ENCODE measurements at regions not wholly inside any gene's neighbourhood (a gene's known extent, or its start where the extent isn't known, plus 50 kb on each side); places are given as distances from the start of the nearest gene placed in this dataset.
A peak's percentile ranks its signal among the peaks of the same experiment; 100 is the strongest.

- DNase-seq = no peak
These were observed 200.8 kb downstream of the MAT2B start for GRCh38 chr5:163706053-163706771.

DNA sequence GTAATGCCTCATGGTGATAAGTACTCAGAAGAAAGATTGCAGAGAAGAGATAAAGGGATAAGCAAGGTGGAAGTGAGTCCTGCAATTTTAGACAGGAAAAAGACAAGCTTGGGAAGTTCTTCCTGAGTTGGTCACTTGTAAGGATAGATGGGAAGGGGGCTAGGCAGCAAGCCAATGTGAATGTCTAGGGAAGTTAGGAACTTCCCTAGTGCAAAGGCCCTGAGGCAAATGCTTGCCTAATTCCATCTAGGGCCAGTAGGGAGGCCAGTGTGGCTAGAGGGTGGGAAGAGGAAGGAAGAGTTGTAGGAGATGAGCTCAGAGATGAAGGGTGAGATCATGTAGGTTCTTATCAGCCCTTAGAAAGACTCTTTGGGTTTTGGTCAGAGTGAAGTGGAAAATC lies 206.6 kb downstream of the MAT2B start:
- DNase-seq = no peak

DNA sequence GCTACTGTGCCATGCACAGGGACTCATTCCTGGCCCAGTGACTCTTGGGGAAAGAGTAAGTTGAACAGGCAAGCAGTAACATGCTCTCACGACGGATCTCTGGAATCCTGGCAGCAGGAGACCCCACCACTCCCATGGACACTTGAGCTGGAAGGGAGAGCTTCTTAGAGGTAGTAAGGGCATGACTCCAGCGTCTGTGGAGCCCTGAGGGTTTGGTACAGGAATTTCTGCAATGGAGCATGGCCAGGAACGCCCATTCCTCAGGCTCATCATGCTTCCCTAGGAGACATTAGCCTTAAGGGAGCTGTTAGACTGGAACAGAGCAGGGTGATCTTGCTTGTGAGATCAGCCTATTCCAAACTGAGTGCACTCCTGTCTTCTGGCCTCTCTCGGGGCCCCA lies 212.9 kb downstream of the MAT2B start:
- no peak for DNase-seq

DNA sequence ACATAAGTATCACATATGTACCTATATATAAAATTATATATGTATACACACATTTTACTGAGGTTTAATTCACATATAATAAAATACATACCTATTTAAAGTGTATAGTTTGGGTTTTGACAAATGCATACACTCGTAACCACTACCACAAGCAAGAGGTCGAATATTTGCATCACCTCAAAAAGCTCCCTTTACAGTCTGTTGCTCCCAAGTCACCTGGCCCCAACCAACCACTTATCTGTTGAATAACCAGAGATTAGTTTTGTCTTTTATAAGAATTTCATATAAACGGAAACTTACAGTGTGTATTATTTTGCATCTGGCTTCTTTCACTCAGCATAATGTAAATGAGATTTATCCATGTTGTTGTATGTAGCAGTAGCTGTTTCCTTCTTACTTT lies 218.9 kb downstream of the MAT2B start:
- DNase-seq = no peak

- DNase-seq = no peak
These were observed 221.6 kb downstream of the MAT2B start for GRCh38 chr5:163727028-163727427.

- DNase-seq = peak; percentile 54
These were observed 224.9 kb downstream of the MAT2B start for GRCh38 chr5:163730206-163730756.

DNA sequence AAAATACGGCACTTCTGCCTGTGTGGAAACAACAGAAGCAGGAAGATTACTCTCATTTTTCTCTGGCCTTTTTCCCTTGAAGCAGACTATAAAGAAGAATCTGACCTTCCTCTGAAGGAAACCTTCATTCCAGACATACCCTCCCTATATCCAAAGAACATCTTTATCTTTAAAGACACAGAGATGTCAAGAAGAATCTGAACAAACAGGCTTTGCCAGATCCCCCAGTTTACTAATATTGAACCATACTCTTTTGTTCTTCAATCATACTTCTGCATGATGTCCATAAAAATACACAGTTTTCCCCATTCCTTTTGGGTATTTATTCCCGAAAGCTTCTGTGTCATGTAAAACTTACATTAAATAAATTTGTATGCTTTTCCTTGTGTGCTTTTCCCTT lies 225.8 kb downstream of the MAT2B start:
- no peak for DNase-seq

- no peak for DNase-seq
These were observed 229.7 kb downstream of the MAT2B start for GRCh38 chr5:163735069-163735468.

GRCh38 chr5:163747586-163747985 lies 242.2 kb downstream of the MAT2B start:
- no peak for DNase-seq

DNA sequence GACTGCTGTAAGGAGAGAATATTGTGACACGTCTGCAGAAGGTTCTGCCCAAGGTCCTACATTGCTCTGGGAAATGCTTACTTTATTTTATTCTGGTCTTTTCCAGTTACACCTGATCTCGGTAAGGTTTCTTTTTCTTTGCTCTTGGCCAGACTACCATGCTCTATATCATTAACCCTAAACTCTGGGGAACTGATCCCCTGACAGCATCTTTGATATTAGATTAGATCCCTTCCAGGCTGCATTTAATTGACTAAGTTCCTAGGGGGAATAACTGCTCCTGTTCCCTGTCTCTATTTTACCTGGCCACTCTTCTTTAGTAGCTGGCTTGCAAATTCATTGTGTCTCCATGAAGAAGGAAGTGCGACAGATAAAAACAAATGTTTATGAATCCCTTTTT lies 243.5 kb downstream of the MAT2B start:
- no peak for DNase-seq

GRCh38 chr5:163750415-163750814 lies 245.0 kb downstream of the MAT2B start:
- DNase-seq = peak; percentile 12

DNA sequence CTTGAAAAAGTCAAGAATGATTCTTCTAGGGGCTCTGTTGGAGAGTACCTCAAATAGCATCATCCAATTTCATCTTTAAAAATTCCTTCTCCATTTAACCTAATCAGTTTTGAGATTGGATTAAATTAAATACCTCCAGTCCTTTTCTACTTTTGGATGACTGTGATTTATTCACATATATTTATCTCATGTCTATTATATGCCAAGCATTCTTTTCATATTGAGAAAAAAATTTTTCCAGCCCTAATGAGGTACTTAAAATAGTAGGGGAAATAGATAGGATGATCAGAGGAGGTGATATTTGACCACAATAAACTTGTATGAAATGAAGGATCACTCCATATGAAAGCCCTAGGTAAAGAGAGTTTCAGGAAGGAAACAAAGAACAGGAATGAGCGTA lies 250.1 kb downstream of the MAT2B start:
- no peak for DNase-seq

GRCh38 chr5:163756170-163756569 lies 250.8 kb downstream of the MAT2B start:
- DNase-seq = no peak

GRCh38 chr5:163757344-163757743 lies 251.9 kb downstream of the MAT2B start:
- no peak for DNase-seq

- no peak for DNase-seq
These were observed 252.9 kb downstream of the MAT2B start for GRCh38 chr5:163758283-163758711.

- DNase-seq = no peak
These were observed 253.7 kb downstream of the MAT2B start for GRCh38 chr5:163759000-163759704.

- peak; percentile 32 for DNase-seq
These were observed 255.1 kb downstream of the MAT2B start for GRCh38 chr5:163760498-163760897.

DNA sequence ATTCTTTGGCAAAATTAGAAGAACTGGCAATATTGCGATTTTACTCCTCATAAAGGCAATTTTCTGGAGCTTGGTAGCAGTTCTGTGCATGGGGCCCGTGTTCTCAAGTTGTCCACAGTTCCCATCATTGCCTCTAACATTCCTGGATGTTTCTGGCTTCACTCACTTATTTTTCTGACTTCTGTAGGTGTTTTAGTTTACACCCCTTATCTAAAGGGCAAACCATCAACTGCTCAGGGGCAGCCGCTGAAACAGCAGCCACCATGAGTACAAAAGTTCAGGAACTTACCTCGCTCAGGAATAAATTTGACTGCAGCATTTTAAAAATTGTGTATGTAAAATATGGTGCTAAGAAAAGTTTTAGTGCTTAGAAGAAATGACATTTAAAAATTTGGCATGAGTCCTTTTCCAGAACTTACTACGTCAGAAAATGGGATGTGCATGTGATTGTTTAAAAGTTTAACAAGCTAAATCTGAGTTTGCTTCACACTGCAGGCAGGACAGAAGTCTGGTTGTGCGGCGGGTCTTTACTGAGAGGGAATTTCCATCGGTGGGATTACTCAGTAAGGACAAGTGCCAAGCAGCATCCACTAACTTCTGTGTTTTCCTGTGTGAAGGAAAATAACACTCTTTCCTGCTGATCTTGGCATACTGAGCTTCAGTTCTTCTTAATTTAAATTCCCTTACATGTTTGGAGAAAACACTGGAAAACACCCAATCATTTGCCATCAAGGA lies 261.7 kb downstream of the MAT2B start:
- DNase-seq = no peak

DNA sequence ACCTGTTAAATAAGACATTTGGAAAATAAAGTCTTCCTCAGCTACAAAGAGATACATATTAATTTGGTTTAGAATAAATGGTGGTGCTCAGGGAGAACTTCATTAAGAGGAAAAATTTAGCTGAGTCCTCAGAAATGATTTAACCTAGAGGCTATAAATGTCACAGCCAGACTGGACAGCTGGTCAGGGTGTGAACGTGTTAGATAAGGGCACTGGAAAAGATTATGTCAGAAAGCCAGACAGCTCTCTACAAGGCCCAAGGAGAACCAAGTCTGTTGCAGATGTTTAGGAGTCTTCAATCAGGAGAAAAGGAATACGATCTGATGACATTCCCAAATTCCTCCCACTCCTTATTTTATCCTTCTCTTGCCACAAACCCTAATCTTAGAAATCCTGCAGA lies 265.2 kb downstream of the MAT2B start:
- no peak for DNase-seq

GRCh38 chr5:163772241-163772640 lies 266.8 kb downstream of the MAT2B start:
- DNase-seq = no peak

- no peak for DNase-seq
These were observed 267.2 kb downstream of the MAT2B start for GRCh38 chr5:163772644-163773043.

DNA sequence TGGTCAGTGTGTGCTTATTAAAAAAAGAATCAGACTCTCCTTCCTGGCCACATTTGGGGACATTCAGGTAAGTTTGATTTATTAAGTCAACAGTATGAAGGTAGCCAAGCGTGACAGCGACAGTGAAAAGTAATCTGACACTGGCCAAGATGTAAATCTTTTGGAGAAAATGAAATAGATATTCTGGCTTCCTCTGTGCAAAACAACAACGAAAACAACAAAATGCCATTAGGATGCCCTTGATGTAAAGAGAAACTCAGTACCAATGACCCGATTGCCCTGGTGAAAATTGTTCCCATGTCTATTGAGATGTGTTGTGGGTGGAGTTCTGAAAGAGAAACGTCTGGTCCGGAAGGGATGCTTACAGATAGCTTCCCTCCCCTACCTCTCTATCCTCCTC lies 267.8 kb downstream of the MAT2B start:
- DNase-seq = no peak

DNA sequence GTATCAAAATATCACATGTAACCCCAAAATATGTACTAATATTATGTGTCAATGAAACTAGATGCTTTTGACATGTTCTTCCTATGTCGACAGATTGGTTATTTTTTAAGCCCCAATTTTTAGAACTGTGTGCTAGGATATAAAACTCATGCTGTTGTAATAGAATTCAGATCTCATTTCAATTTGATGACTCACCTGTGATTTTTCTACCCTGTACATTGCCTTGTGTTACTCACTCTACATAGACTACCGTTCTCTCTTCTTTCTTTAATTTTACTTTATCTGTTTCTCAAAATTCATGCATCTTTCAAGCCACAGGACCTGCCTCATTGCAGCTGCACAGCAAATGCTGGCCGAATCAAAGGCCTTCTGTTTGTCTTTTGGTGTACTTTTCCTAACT lies 284.5 kb downstream of the MAT2B start:
- no peak for DNase-seq

- DNase-seq = no peak
These were observed 285.1 kb downstream of the MAT2B start for GRCh38 chr5:163790497-163790896.
